ENCODE measurements at regions not wholly inside any gene's neighbourhood (a gene's known extent, or its start where the extent isn't known, plus 50 kb on each side); places are given as distances from the start of the nearest gene placed in this dataset.

GRCh38 chr7:153941061-153941460 is 111.1 kb upstream of the DPP6 start:
- TF ChIP-seq CTCF (IDR thresholded peaks at IDR 0.05; ENCODE audit: low read depth, low read length) (no peak), EZH2phosphoT487 (IDR thresholded peaks at IDR 0.05; ENCODE audit: low read depth) (no peak)
